ENCODE measurements at regions not wholly inside any gene's neighbourhood (a gene's known extent, or its start where the extent isn't known, plus 50 kb on each side); places are given as distances from the start of the nearest gene placed in this dataset.

GRCh38 chr5:168005093-168005492, 286.4 kb upstream of the WWC1 start:
- TF ChIP-seq ZNF565 (CRISPR knock-in tag; conservative IDR thresholded peaks at IDR 0.05; ENCODE audit: low read depth) (no peak), PATZ1 (CRISPR knock-in tag; IDR thresholded peaks at IDR 0.05; ENCODE audit: borderline replicate concordance) (no peak), ZNF70 (CRISPR knock-in tag; IDR thresholded peaks at IDR 0.05) (no peak), CREB5 (CRISPR knock-in tag; IDR thresholded peaks at IDR 0.05; ENCODE audit: low read depth) (no peak), CSDC2 (CRISPR knock-in tag; IDR thresholded peaks at IDR 0.05) (no peak), GLIS3 (CRISPR knock-in tag; IDR thresholded peaks at IDR 0.05) (no peak), ESRRG (CRISPR knock-in tag; IDR thresholded peaks at IDR 0.05) (no peak)

Measured in SK-N-SH treated with all-trans-retinoic acid at 6 μM for 48 hours (cell line).